Epidermal melanocyte (primary cell): ENCODE measurements at regions not wholly inside any gene's neighbourhood (a gene's known extent, or its start where the extent isn't known, plus 50 kb on each side); places are given as distances from the start of the nearest gene placed in this dataset.

ENCODE experiments used
- DNase-seq: peaks from one replicate; pipeline ENCODE4 v3.0.0; 2011; ENCODE audit warnings: low spot score; ENCODE audit not compliant: insufficient read length

DNA sequence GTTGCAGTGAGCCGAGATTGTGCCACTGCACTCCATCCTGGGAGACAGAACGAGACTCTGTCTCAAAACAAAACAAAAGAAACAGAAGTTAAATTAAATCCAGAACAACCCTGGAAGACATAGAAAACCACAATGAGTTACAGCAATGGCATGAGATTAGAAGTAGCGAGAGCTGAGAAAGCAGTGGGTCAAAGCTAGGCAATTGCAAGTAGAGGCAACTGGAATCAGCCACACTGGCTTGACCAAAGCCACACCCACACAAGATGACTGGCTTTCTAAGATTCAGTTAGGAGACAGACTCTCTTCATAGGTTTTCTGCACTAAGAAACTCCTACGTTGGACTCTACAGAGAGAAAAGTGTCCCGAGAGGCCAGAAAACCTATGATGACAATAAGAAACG lies 443.0 kb downstream of the GPM6A start:
- no peak for DNase-seq

GRCh38 chr4:175371091-175371490 lies 441.0 kb downstream of the GPM6A start:
- no peak for DNase-seq

- no peak for DNase-seq
Measured at GRCh38 chr4:175373031-175373430, 439.0 kb downstream of the GPM6A start.

GRCh38 chr4:175374459-175374858 lies 437.6 kb downstream of the GPM6A start:
- no peak for DNase-seq

GRCh38 chr4:175376287-175376977 lies 435.6 kb downstream of the GPM6A start:
- no peak for DNase-seq

GRCh38 chr4:175377203-175377602 lies 434.9 kb downstream of the GPM6A start:
- DNase-seq: no peak

DNA sequence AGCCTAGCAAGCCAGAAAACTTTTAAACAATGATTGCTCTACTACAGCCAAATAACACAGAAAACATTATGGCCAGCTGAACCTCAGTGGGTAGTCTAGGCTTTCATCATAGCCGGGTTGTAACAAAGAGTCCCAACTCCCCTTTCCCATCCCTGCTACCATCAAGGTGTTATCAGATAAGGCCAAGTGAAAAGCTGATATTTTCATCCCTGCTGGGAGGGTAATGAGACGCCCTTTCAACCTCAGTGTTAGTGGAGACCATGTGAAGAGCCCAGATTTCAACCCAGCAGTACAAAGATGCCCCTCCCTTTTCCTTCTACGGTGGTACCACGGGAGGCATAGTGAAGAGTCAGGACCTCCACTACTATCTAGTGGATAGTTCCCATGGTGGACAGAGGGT lies 433.7 kb downstream of the GPM6A start:
- DNase-seq: no peak

DNA sequence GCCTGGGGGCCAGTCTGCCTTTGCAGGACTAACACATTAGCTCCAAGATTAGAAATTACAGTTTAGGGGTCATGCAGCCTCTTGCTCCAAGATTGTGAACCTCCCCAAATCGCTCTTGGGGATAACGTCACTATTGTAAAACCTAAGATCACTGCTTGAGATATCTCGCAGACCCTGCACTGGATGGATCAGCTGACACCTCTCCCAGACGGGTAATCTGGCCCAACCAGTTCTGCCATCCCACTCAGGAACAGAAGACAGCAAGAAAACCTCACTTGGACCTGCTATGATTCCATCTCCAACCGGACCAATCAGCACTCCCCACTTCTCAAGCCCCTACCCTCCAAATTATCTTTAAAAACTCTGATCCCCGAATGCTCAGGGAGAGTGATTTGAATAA lies 431.2 kb downstream of the GPM6A start:
- DNase-seq: no peak

DNA sequence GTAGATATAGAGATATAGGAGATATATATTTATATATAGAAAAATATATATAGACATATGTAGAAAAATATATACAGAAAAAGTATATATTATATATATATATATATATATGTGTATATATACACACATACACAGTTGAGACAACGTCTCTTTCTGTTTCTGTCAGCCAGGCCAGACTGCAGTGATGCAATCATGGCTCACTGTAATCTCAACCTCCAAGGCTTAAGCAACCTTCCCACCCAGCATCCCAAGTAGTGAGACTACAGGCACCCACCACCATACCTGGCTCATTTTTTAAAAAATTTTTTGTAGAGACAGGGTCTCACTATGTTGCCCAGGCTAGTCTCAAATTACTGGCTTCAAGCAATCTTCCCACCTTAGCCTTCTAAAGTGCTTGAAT lies 426.3 kb downstream of the GPM6A start:
- DNase-seq: no peak

GRCh38 chr4:175386776-175387507 lies 425.1 kb downstream of the GPM6A start:
- no peak for DNase-seq

DNA sequence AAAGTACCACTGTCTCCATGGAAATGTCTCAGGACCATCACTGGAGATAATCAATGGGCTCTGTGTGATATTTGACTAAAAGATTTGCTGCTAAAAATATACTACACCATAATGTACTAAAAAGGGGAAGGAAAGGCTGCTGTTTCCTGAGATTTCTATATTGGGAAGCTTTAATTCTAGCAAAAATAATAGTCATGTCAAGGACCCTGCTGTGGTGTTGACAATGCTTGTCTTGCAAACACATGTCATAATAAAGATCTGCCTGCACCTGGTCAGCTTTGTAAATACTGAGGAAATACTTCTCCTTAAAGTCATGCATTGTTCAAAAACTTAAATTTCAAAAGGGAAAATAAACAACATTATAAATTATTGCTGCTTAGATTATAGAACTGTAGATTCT lies 417.9 kb downstream of the GPM6A start:
- no peak for DNase-seq

- DNase-seq: no peak
Measured at GRCh38 chr4:175405961-175406360, 406.1 kb downstream of the GPM6A start.

GRCh38 chr4:175407926-175408325 lies 404.1 kb downstream of the GPM6A start:
- DNase-seq: no peak

DNA sequence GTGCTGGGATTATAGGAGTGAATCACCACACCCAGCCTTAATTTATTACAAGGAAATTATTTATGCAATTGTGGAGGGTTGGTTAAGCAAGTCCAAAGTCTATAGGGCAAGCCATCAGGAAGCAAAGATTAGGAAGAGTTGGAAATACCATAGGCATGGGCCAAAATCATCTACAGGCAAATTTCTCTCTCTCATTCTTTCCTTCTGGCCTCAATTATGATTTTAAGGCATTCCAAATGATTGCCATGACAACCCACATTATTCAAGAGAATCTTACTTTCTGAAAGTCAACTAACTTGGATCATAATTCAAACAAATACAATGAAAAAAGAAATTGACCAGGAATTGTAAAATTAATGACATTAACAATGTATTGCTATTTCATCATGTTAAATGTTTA lies 400.8 kb downstream of the GPM6A start:
- no peak for DNase-seq

DNA sequence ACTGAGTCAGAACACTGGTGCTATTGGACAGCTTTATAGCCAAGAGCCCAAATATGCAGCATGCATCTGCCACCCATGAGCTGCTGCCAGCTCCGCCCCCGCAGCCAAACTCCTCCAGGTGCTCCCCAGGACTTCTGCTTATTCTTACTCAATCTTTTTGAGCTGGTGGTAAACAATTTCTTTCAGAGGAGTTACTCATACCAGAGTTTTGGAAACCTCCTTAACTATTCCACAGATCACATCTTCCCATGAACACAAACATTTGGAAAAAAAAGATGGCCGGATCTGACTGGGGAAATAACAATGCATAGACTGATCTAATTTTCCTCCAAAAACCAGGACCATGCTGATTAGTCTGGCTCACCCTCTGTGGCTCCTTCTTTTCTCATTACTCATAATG lies 399.9 kb downstream of the GPM6A start:
- no peak for DNase-seq

- DNase-seq: no peak
Measured at GRCh38 chr4:175412746-175413145, 399.3 kb downstream of the GPM6A start.

- DNase-seq: no peak
Measured at GRCh38 chr4:175413561-175413960, 398.5 kb downstream of the GPM6A start.

DNA sequence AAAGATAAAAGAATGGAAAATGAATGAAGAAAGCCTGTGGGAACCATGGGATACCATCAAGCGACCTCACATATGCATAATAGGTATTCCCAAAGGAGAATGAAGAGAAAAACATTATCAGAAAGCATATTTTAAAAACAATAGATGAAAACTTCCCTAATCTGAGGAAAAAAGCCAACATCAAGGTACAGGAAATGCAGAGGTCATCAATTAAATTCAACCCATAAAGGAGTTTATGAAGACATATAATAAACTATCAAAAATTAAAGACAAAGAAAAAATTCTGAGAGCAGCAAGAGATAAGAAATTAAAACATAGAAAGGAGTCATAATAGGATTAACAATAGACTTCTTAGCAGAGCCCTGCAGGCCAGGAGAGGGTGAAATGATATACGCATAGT lies 397.5 kb downstream of the GPM6A start:
- no peak for DNase-seq

DNA sequence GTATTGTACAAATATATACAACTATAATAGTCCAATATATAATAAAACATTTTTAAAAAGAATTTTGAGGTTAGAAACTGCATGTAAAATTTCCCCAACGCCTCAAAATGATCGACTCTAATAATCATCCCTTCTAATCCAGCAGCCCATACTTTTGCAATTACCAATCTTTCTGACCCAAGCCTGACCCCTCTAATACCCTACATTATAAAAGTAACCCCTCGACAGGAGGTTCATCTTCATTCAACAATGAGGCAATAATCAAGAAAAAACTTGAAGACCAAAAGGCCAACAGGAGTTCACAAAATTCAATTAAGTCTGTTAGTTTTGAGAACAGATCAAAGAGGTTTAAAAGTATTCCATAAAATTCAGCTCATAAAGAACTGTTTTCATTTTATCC lies 393.5 kb downstream of the GPM6A start:
- DNase-seq: no peak

DNA sequence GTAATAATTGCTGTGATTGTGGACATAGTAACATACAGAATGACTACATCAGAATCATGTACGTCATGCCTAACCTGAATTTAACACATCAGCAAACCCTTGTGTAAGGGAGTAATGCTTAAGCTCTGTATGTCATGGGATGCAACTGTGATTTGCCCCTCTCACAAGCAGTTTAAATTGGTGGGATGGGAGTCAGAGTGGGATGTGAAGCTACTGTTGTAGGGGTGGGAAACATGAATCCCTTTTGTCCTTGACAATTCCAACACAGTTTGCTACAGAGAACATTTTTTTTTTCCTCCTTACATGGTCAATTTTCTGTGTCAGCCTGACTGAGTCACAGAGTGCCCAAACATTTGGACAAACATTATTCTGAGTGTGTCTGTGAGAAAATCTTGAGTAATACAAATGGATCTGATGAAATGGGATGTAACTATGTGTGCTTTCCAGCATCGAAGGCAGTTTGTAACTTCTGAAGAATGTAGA lies 392.8 kb downstream of the GPM6A start:
- DNase-seq: no peak

- DNase-seq: no peak
Measured at GRCh38 chr4:175421506-175421905, 390.6 kb downstream of the GPM6A start.

GRCh38 chr4:175422331-175422730 lies 389.7 kb downstream of the GPM6A start:
- no peak for DNase-seq

- no peak for DNase-seq
Measured at GRCh38 chr4:175424111-175424510, 388.0 kb downstream of the GPM6A start.
